SK-N-SH (cell line): ENCODE measurements at regions not wholly inside any gene's neighbourhood (a gene's known extent, or its start where the extent isn't known, plus 50 kb on each side); places are given as distances from the start of the nearest gene placed in this dataset.

ENCODE experiments used
- CTCF ChIA-PET: fragments of 300-600, 350-600 bp; formaldehyde crosslinking; extraction: SDS; loops from one replicate; lab custom pipeline; 2021; lab: Yijun Ruan, JAX
- POLR2A ChIA-PET: fragments of 350-600 bp; sonication (Branson Sonifier 250); formaldehyde crosslinking; extraction: SDS; loops from one replicate; lab custom pipeline; 2020; ENCODE audit warnings: antibody characterized with exemption, inconsistent platforms; lab: Yijun Ruan, JAX
- DNase-seq: peaks from one replicate; pipeline ENCODE4 v3.0.0; 2012
- H2AFZ ChIP-seq: fragments of 200-600 bp; sonication (generic); 2 replicates; pipeline ENCODE4 v1.8.1; 2016; ENCODE audit warnings: antibody characterized with exemption, mild to moderate bottlenecking, low read depth
- H3F3A ChIP-seq: fragments of 200-600 bp; sonication (generic); replicated peaks from 2 replicates; pipeline ENCODE3; 2016; ENCODE audit warnings: antibody characterized with exemption, mild to moderate bottlenecking; ENCODE audit not compliant: insufficient read depth
- H3K27ac ChIP-seq, 2 experiments: fragments of 200-500 bp in 1 of 2; fragments of 200-600 bp in 1 of 2; sonication (Bioruptor generic) in 1 of 2; sonication (generic), shearing (Covaris generic) in 1 of 2; 2 replicates each; pipeline versions ENCODE4 v1.5.1 to v1.6.1; 2014 to 2016; ENCODE audit warnings: low read depth in 2 of 2, inconsistent platforms in 1 of 2, low read length in 1 of 2, mild to moderate bottlenecking in 1 of 2, mixed read lengths in 1 of 2
- H3K27me3 ChIP-seq: fragments of 200-600 bp; sonication (generic), shearing (Covaris generic); 2 replicates; pipeline ENCODE4 v1.6.1; 2016; ENCODE audit warnings: mixed run types; ENCODE audit not compliant: insufficient read depth
- H3K36me3 ChIP-seq, 2 experiments: fragments of 200-500 bp in 1 of 2; fragments of 200-600 bp in 1 of 2; sonication (Bioruptor generic) in 1 of 2; sonication (generic) in 1 of 2; replicated peaks in 1 of 2; 2 replicates each; pipeline versions ENCODE3 to v1.5.1; 2014 to 2016; ENCODE audit warnings: low read length in 1 of 2, mild to moderate bottlenecking in 1 of 2; ENCODE audit not compliant: insufficient read depth in 2 of 2, control insufficient read depth in 1 of 2
- H3K4me1 ChIP-seq, 2 experiments: fragments of 200-500 bp in 1 of 2; fragments of 200-600 bp in 1 of 2; sonication (Bioruptor generic) in 1 of 2; sonication (generic), shearing (Covaris generic) in 1 of 2; 2 replicates each; pipeline versions ENCODE4 v1.5.1 to v1.6.1; 2014 to 2016; ENCODE audit warnings: low read depth in 1 of 2, low read length in 1 of 2, mixed run types in 1 of 2; ENCODE audit not compliant: insufficient read depth in 2 of 2, control insufficient read depth in 1 of 2
- H3K4me2 ChIP-seq: fragments of 200-600 bp; sonication (generic), shearing (Covaris generic); 2 replicates; pipeline ENCODE4 v1.6.1; 2017; ENCODE audit warnings: mixed run types
- H3K4me3 ChIP-seq, 2 experiments: fragments of 200-500 bp in 1 of 2; fragments of 200-600 bp in 1 of 2; sonication (Bioruptor generic) in 1 of 2; sonication (generic), shearing (Covaris generic) in 1 of 2; 2 replicates each; pipeline versions ENCODE4 v1.5.1 to v1.8.1; 2014 to 2016; ENCODE audit warnings: low read depth in 2 of 2, inconsistent platforms in 1 of 2, low read length in 1 of 2, mild to moderate bottlenecking in 1 of 2, mixed read lengths in 1 of 2, moderate library complexity in 1 of 2
- H3K79me2 ChIP-seq: fragments of 200-600 bp; sonication (generic); 2 replicates; pipeline ENCODE4 v1.8.1; 2017; ENCODE audit warnings: mild to moderate bottlenecking; ENCODE audit not compliant: insufficient read depth
- H3K9ac ChIP-seq: fragments of 200-600 bp; sonication (generic); 2 replicates; pipeline ENCODE4 v1.6.1; 2017; ENCODE audit warnings: mixed run types
- H3K9me2 ChIP-seq: fragments of 200-600 bp; sonication (generic); 2 replicates; pipeline ENCODE4 v1.6.1; 2017; ENCODE audit warnings: mixed run types
- H3K9me3 ChIP-seq: fragments of 200-600 bp; sonication (generic); 2 replicates; pipeline ENCODE4 v1.6.1; 2017; ENCODE audit warnings: mixed run types, mild to moderate bottlenecking, moderate library complexity
- H4K20me1 ChIP-seq: fragments of 200-600 bp; sonication (generic); 2 replicates; pipeline ENCODE4 v1.6.1; 2017; ENCODE audit warnings: mild to moderate bottlenecking, mixed run types; ENCODE audit not compliant: insufficient read depth
- CHD2 ChIP-seq: fragments of 150-350 bp; IDR thresholded peaks from 2 replicates; pipeline ENCODE4 v1.6.1; 2018; ENCODE audit warnings: low read length; ENCODE audit not compliant: partially characterized antibody
- EP300 ChIP-seq, 2 experiments: IDR thresholded peaks; 2 replicates each; pipeline versions ENCODE4 v1.4.0 to v1.6.1; 2012; ENCODE audit warnings: borderline replicate concordance in 1 of 2, low read depth in 1 of 2, low read length in 1 of 2
- EZH2phosphoT487 ChIP-seq: fragments of 200-600 bp; sonication (generic); IDR thresholded peaks from 2 replicates; pipeline ENCODE4 v1.6.1; 2017; ENCODE audit warnings: low read depth, mixed run types, mild to moderate bottlenecking, antibody characterized with exemption, moderate library complexity, borderline replicate concordance
- GABPA ChIP-seq: IDR thresholded peaks from 2 replicates; pipeline ENCODE4 v1.4.0; 2012; ENCODE audit warnings: low read depth, mild to moderate bottlenecking
- GATA2 ChIP-seq: sonication (generic); formaldehyde crosslinking; IDR thresholded peaks from 2 replicates; pipeline ENCODE4 v1.5.0; 2020; ENCODE audit warnings: mild to moderate bottlenecking, missing genetic modification reagents
- MAX ChIP-seq: IDR thresholded peaks from 2 replicates; pipeline ENCODE4 v1.4.0; 2012; ENCODE audit warnings: low read depth
- NFIC ChIP-seq: IDR thresholded peaks from 2 replicates; pipeline ENCODE4 v1.4.0; 2012; ENCODE audit warnings: borderline replicate concordance
- POLR2AphosphoS5 ChIP-seq: IDR thresholded peaks from 2 replicates; pipeline ENCODE4 v1.6.1; 2012; ENCODE audit warnings: low read depth, low read length
- RAD21 ChIP-seq: IDR thresholded peaks from 2 replicates; pipeline ENCODE4 v1.6.1; 2012; ENCODE audit warnings: mild to moderate bottlenecking, low read length
- RFX5 ChIP-seq: IDR thresholded peaks from 2 replicates; pipeline ENCODE4 v1.6.1; 2012; ENCODE audit warnings: mild to moderate bottlenecking, improper control_type of control experiment, low read length
- SIN3A ChIP-seq: IDR thresholded peaks from 2 replicates; pipeline ENCODE4 v1.6.1; 2012; ENCODE audit warnings: low read depth, mild to moderate bottlenecking, low read length, moderate library complexity, borderline replicate concordance
- TAF1 ChIP-seq: IDR thresholded peaks from 2 replicates; pipeline ENCODE4 v1.6.1; 2012; ENCODE audit warnings: low read depth, mild to moderate bottlenecking, low read length, moderate library complexity, borderline replicate concordance
- TEAD4 ChIP-seq: IDR thresholded peaks from 2 replicates; pipeline ENCODE4 v1.4.0; 2012; ENCODE audit warnings: mild to moderate bottlenecking, borderline replicate concordance; ENCODE audit not compliant: insufficient read depth
- WGBS: methylation state at CpG from one replicate; pipeline ENCODE4 v1.1.6; 2017; ENCODE audit warnings: low lambda C conversion rate; 5-methylcytosine and 5-hydroxymethylcytosine counted together
- TF ChIP-seq, protein P1 (sequence below): IDR thresholded peaks from 2 replicates; pipeline ENCODE4; 2012

- DNase-seq = no peak
- 29% methylated on average over 3 of the region's 3 CpGs for WGBS
- Histone ChIP-seq H4K20me1 (no peaks in the 10 kb centered on the region), H3K27me3 (no peaks in the 10 kb centered on the region), H3K9ac (no peak overlapping the region), H3F3A (no peaks in the 10 kb centered on the region), H3K4me3 (no peak overlapping the region), H3K9me2 (no peaks in the 10 kb centered on the region), H3K9me3 (no peaks in the 10 kb centered on the region), H2AFZ (no peak overlapping the region), H3K4me2 (no peak overlapping the region), H3K79me2 (no peaks in the 10 kb centered on the region), H3K36me3 (no peaks in the 10 kb centered on the region), H3K27ac (no peak overlapping the region), H3K4me1 (no peaks in the 10 kb centered on the region; a peak in 1 of 4 replicates)
- CTCF ChIA-PET = interaction anchor here (0.7 kb wide), 1 partner anchor 434 kb away, joined by 3 read pairs; no protein-coding TSS in a partner anchor
- POLR2A ChIA-PET = no interaction called here
- no peak for TF ChIP-seq RAD21
- TF ChIP-seq MAX = no peak
- TF ChIP-seq SIN3A = no peak
- TF ChIP-seq TAF1 = no peak
- no peak for TF ChIP-seq NFIC
- no peak for TF ChIP-seq EP300 (IDR thresholded peaks at IDR 0.05; ENCODE audit: borderline replicate concordance in 1 of 2, low read depth in 1 of 2, low read length in 1 of 2)
- no peak for TF ChIP-seq RFX5
- TF ChIP-seq TEAD4 = no peak
Observed at GRCh38 chr10:8776926-8777622, 722.6 kb downstream of the GATA3 start.

GRCh38 chr10:8778713-8779112 is 724.2 kb downstream of the GATA3 start:
- Histone ChIP-seq H3K27ac (no peak overlapping the region), H3K36me3 (no peaks in the 10 kb centered on the region), H2AFZ (no peak overlapping the region), H3K4me1 (no peaks in the 10 kb centered on the region; a peak in 1 of 4 replicates), H3K9me3 (no peaks in the 10 kb centered on the region), H3K79me2 (no peaks in the 10 kb centered on the region), H3K9me2 (no peaks in the 10 kb centered on the region), H3K4me2 (no peak overlapping the region), H3K27me3 (no peaks in the 10 kb centered on the region), H4K20me1 (no peaks in the 10 kb centered on the region), H3F3A (no peaks in the 10 kb centered on the region), H3K9ac (no peak overlapping the region), H3K4me3 (no peak overlapping the region)
- WGBS = 43% methylated on average over 3 of the region's 3 CpGs
- no peak for DNase-seq
- TF ChIP-seq NFIC (no peak), GABPA (no peak), CHD2 (no peak), EZH2phosphoT487 (no peak)
- ChIA-PET CTCF (interaction anchor here (1.2 kb wide), 1 partner anchor 14 kb away, joined by 3 read pairs; no protein-coding TSS in a partner anchor), POLR2A (no interaction called here)

DNA sequence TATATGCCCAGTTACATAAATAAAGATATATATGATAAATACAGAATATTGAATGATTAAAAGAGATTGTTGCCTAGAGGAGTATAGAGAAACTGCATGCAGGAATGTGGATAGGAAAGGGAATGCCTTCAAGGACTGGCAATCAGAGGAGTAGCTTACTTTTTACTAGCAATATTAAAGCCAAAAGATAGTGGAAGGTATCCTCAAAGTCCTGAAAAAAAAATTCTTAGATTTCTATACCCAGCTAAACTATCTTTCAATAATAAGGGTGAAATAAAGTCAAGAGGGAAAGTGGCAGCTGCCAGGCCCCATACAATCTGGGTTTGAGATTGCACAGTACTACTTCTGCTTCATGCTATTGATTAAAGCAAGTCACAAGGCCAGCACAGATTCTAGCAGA is 733.2 kb downstream of the GATA3 start:
- no peaks in the 10 kb centered on the region for H3K27me3 ChIP-seq

More for the DNA sequence above, 733.2 kb downstream of the GATA3 start:
- TF ChIP-seq, protein P1, sequence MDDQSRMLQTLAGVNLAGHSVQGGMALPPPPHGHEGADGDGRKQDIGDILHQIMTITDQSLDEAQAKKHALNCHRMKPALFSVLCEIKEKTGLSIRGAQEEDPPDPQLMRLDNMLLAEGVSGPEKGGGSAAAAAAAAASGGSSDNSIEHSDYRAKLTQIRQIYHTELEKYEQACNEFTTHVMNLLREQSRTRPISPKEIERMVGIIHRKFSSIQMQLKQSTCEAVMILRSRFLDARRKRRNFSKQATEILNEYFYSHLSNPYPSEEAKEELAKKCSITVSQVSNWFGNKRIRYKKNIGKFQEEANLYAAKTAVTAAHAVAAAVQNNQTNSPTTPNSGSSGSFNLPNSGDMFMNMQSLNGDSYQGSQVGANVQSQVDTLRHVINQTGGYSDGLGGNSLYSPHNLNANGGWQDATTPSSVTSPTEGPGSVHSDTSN = no peak
- TF ChIP-seq SIN3A (no peak), POLR2AphosphoS5 (no peak), GATA2 (no peak), EZH2phosphoT487 (no peak)
- TF ChIP-seq, all 33 proteins: peak for 0
- H3F3A ChIP-seq = no peaks in the 10 kb centered on the region
- H3K9me3 ChIP-seq = no peaks in the 10 kb centered on the region; the same call in 1 of the 2 replicates
- no peak overlapping the region for H3K27ac ChIP-seq
- H3K4me3 ChIP-seq = no peak overlapping the region
- no peak overlapping the region for H3K9ac ChIP-seq
- CTCF ChIA-PET = interaction anchor here (1.9 kb wide), 1 partner anchor 12 kb away, joined by 6 read pairs; no protein-coding TSS in a partner anchor
- no peak overlapping the region for H3K4me2 ChIP-seq
- no peak overlapping the region for H2AFZ ChIP-seq
- no peaks in the 10 kb centered on the region for H4K20me1 ChIP-seq
- no peaks in the 10 kb centered on the region for H3K79me2 ChIP-seq
- no peaks in the 10 kb centered on the region for H3K9me2 ChIP-seq
- no peak for DNase-seq
- H3K36me3 ChIP-seq = no peaks in the 10 kb centered on the region
- POLR2A ChIA-PET = no interaction called here
- no peaks in the 10 kb centered on the region for H3K4me1 ChIP-seq
